ENCODE measurements at regions not wholly inside any gene's neighbourhood (a gene's known extent, or its start where the extent isn't known, plus 50 kb on each side); places are given as distances from the start of the nearest gene placed in this dataset.

DNA sequence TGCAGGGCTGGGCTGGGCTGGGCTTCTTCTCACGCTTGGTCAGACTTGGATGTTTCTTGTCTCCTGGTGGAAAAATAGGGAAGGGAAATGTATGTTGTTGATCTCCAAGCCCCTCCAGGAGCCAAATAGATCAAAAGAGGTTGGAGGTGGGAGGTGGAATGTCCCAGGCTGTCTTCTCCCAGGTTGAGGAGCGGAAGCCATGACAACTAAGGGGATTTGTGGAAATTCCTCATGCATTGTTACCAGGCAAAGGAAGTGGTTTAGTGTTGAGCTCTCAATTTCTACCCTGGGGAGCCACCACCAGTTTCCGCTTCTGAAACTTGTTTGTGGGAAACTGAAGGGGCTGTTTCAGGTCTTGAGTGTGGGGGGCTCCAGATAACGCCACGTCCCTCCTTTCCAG is 79.0 kb downstream of the SPRY4 start:
- TF ChIP-seq, protein P1, sequence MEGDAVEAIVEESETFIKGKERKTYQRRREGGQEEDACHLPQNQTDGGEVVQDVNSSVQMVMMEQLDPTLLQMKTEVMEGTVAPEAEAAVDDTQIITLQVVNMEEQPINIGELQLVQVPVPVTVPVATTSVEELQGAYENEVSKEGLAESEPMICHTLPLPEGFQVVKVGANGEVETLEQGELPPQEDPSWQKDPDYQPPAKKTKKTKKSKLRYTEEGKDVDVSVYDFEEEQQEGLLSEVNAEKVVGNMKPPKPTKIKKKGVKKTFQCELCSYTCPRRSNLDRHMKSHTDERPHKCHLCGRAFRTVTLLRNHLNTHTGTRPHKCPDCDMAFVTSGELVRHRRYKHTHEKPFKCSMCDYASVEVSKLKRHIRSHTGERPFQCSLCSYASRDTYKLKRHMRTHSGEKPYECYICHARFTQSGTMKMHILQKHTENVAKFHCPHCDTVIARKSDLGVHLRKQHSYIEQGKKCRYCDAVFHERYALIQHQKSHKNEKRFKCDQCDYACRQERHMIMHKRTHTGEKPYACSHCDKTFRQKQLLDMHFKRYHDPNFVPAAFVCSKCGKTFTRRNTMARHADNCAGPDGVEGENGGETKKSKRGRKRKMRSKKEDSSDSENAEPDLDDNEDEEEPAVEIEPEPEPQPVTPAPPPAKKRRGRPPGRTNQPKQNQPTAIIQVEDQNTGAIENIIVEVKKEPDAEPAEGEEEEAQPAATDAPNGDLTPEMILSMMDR (IDR thresholded peaks at IDR 0.05) = no peak
- TF ChIP-seq POLR2AphosphoS5 (IDR thresholded peaks at IDR 0.05) (no peak), EP300 (IDR thresholded peaks at IDR 0.05) (no peak), POLR2A (IDR thresholded peaks at IDR 0.05) (no peak)

Measured in stomach (tissue), 4 donors.